Neural cell (in vitro differentiated cells): ENCODE measurements at regions not wholly inside any gene's neighbourhood (a gene's known extent, or its start where the extent isn't known, plus 50 kb on each side); places are given as distances from the start of the nearest gene placed in this dataset.

Experiments used
- H2AFZ ChIP-seq: fragments of 200-600, 300-800 bp; sonication (generic), shearing (Covaris generic); 2 replicates; pipeline ENCODE4 v1.6.0; 2014; ENCODE audit warnings: low read depth, mild to moderate bottlenecking, antibody characterized with exemption, low read length, moderate library complexity
- H3F3A ChIP-seq: fragments of 200-600 bp; shearing (Covaris generic); 2 replicates; pipeline ENCODE4 v1.6.1; 2016; ENCODE audit warnings: mild to moderate bottlenecking, moderate library complexity, mixed read lengths, antibody characterized with exemption, low read length; ENCODE audit not compliant: insufficient read depth, poor library complexity, severe bottlenecking
- H3K27ac ChIP-seq: fragments of 200-600, 300-800 bp; sonication (generic), shearing (Covaris generic); 2 replicates; pipeline ENCODE4 v1.5.1; 2014; ENCODE audit warnings: mild to moderate bottlenecking, low read length, moderate library complexity
- H3K27me3 ChIP-seq: fragments of 300-800, 200-600 bp; sonication (generic), shearing (Covaris generic); 2 replicates; pipeline ENCODE4 v1.6.0; 2014; ENCODE audit warnings: mild to moderate bottlenecking, low read depth, low read length, moderate library complexity; ENCODE audit not compliant: insufficient read depth
- H3K36me3 ChIP-seq: fragments of 300-800, 200-600 bp; sonication (generic), shearing (Covaris generic); 2 replicates; pipeline ENCODE4 v1.5.1; 2014; ENCODE audit warnings: mild to moderate bottlenecking, antibody characterized with exemption, low read length, moderate library complexity; ENCODE audit not compliant: insufficient read depth
- H3K4me2 ChIP-seq: fragments of 300-800, 200-600 bp; sonication (generic), shearing (Covaris generic); 2 replicates; pipeline ENCODE4 v1.6.0; 2014; ENCODE audit warnings: mild to moderate bottlenecking, low read length
- H3K4me3 ChIP-seq: fragments of 300-800, 200-600 bp; sonication (generic), shearing (Covaris generic); 2 replicates; pipeline ENCODE4 v1.5.1; 2014; ENCODE audit warnings: mild to moderate bottlenecking, low read length, moderate library complexity
- H3K79me2 ChIP-seq: fragments of 200-600 bp; shearing (Covaris generic); replicated peaks from 2 replicates; pipeline ENCODE4 v1.6.0; 2014; ENCODE audit warnings: mild to moderate bottlenecking, low read length, moderate library complexity; ENCODE audit not compliant: insufficient read depth
- H3K9ac ChIP-seq: fragments of 300-800, 200-600 bp; sonication (generic), shearing (Covaris generic); 2 replicates; pipeline ENCODE4 v1.6.1; 2016; ENCODE audit warnings: mild to moderate bottlenecking, low read length, mixed read lengths
- H3K9me2 ChIP-seq: fragments of 200-600 bp; shearing (Covaris generic); 2 replicates; pipeline ENCODE4 v1.6.1; 2016; ENCODE audit warnings: mild to moderate bottlenecking, low read length, mixed read lengths; ENCODE audit not compliant: insufficient read depth
- H3K9me3 ChIP-seq: fragments of 200-600, 300-800 bp; sonication (generic), shearing (Covaris generic); 2 replicates; pipeline ENCODE4 v1.6.1; 2016; ENCODE audit warnings: mild to moderate bottlenecking, mixed run types, low read length, moderate library complexity, mixed read lengths
- H4K20me1 ChIP-seq: fragments of 200-600 bp; shearing (Covaris generic); 2 replicates; pipeline ENCODE4 v1.6.1; 2016; ENCODE audit warnings: mild to moderate bottlenecking, mixed run types; ENCODE audit not compliant: insufficient read depth
- EP300 ChIP-seq: fragments of 450-650 bp; conservative IDR thresholded peaks from 2 replicates; pipeline ENCODE4 v1.6.1; 2014; ENCODE audit warnings: antibody characterized with exemption, mild to moderate bottlenecking, moderate library complexity; ENCODE audit not compliant: poor library complexity, severe bottlenecking
- EZH2 ChIP-seq: fragments of 200-600, 300-800 bp; shearing (Covaris generic), sonication (generic); IDR thresholded peaks from 2 replicates; pipeline ENCODE4 v1.6.1; 2014; ENCODE audit warnings: antibody characterized with exemption, low read length, borderline replicate concordance, mild to moderate bottlenecking; ENCODE audit not compliant: insufficient read depth, poor library complexity, severe bottlenecking
- MXI1 ChIP-seq: fragments of 450-650 bp; conservative IDR thresholded peaks from 2 replicates; pipeline ENCODE4 v1.6.1; 2014; ENCODE audit warnings: antibody characterized with exemption, mild to moderate bottlenecking; ENCODE audit not compliant: poor library complexity, severe bottlenecking
- POLR2AphosphoS5 ChIP-seq: IDR thresholded peaks from 2 replicates; pipeline ENCODE4 v1.6.1; 2012
- RAD21 ChIP-seq: fragments of 450-650 bp; conservative IDR thresholded peaks from 2 replicates; pipeline ENCODE4 v1.6.1; 2014; ENCODE audit warnings: antibody characterized with exemption, mild to moderate bottlenecking, moderate library complexity
- SMC3 ChIP-seq: fragments of 450-650 bp; conservative IDR thresholded peaks from 2 replicates; pipeline ENCODE4 v1.6.1; 2014; ENCODE audit warnings: antibody characterized with exemption, mild to moderate bottlenecking, moderate library complexity; ENCODE audit not compliant: poor library complexity
- TAF1 ChIP-seq: IDR thresholded peaks from 2 replicates; pipeline ENCODE4 v1.6.1; 2012; ENCODE audit warnings: low read depth
- TF ChIP-seq, protein P1 (sequence below): IDR thresholded peaks from 2 replicates; pipeline ENCODE4 v1.6.1; 2012; ENCODE audit warnings: borderline replicate concordance
- TF ChIP-seq, protein P2 (sequence below): fragments of 450-650 bp; IDR thresholded peaks from 2 replicates; pipeline ENCODE4 v1.5.1; 2014; ENCODE audit warnings: antibody characterized with exemption, mild to moderate bottlenecking, moderate library complexity; ENCODE audit not compliant: poor library complexity, severe bottlenecking

DNA sequence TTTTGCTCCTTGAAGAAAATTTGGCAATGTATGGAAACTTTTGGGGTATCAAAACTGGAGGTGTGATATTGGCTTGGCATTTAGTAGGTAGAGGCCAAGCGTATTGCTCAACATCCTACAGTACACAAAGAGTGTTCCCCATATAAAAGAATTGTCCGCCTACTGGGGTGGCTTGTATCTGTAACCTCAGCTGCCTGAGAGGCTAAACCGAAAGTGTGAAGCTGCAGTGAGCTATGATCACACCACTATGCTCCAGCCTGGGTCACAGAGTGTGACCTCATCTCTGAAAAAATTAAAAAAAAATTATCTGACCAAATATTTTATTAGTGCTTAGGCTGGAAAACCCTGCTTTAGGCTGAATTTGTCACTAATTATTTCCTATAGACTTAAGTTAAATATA, 483.9 kb downstream of the PYDC2 start:
- no peaks in the 10 kb centered on the region for H3K27me3 ChIP-seq
- no peak overlapping the region for H3K27ac ChIP-seq
- TF ChIP-seq TAF1 (no peak), RAD21 (no peak), SMC3 (no peak), EZH2 (no peak), POLR2AphosphoS5 (no peak), MXI1 (no peak), EP300 (no peak)
- TF ChIP-seq, protein P1, sequence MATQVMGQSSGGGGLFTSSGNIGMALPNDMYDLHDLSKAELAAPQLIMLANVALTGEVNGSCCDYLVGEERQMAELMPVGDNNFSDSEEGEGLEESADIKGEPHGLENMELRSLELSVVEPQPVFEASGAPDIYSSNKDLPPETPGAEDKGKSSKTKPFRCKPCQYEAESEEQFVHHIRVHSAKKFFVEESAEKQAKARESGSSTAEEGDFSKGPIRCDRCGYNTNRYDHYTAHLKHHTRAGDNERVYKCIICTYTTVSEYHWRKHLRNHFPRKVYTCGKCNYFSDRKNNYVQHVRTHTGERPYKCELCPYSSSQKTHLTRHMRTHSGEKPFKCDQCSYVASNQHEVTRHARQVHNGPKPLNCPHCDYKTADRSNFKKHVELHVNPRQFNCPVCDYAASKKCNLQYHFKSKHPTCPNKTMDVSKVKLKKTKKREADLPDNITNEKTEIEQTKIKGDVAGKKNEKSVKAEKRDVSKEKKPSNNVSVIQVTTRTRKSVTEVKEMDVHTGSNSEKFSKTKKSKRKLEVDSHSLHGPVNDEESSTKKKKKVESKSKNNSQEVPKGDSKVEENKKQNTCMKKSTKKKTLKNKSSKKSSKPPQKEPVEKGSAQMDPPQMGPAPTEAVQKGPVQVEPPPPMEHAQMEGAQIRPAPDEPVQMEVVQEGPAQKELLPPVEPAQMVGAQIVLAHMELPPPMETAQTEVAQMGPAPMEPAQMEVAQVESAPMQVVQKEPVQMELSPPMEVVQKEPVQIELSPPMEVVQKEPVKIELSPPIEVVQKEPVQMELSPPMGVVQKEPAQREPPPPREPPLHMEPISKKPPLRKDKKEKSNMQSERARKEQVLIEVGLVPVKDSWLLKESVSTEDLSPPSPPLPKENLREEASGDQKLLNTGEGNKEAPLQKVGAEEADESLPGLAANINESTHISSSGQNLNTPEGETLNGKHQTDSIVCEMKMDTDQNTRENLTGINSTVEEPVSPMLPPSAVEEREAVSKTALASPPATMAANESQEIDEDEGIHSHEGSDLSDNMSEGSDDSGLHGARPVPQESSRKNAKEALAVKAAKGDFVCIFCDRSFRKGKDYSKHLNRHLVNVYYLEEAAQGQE, result no peak
- TF ChIP-seq, protein P2, sequence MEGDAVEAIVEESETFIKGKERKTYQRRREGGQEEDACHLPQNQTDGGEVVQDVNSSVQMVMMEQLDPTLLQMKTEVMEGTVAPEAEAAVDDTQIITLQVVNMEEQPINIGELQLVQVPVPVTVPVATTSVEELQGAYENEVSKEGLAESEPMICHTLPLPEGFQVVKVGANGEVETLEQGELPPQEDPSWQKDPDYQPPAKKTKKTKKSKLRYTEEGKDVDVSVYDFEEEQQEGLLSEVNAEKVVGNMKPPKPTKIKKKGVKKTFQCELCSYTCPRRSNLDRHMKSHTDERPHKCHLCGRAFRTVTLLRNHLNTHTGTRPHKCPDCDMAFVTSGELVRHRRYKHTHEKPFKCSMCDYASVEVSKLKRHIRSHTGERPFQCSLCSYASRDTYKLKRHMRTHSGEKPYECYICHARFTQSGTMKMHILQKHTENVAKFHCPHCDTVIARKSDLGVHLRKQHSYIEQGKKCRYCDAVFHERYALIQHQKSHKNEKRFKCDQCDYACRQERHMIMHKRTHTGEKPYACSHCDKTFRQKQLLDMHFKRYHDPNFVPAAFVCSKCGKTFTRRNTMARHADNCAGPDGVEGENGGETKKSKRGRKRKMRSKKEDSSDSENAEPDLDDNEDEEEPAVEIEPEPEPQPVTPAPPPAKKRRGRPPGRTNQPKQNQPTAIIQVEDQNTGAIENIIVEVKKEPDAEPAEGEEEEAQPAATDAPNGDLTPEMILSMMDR, result no peak
- no peaks in the 10 kb centered on the region for H4K20me1 ChIP-seq
- no peaks in the 10 kb centered on the region for H3F3A ChIP-seq
- no peak overlapping the region for H3K4me2 ChIP-seq
- no peaks in the 10 kb centered on the region for H3K79me2 ChIP-seq
- no peak overlapping the region for H2AFZ ChIP-seq
- H3K9ac ChIP-seq, result no peak overlapping the region
- no peaks in the 10 kb centered on the region for H3K36me3 ChIP-seq
- H3K4me3 ChIP-seq, result no peak overlapping the region
- no peaks in the 10 kb centered on the region for H3K9me2 ChIP-seq
- H3K9me3 ChIP-seq, result no peaks in the 10 kb centered on the region

DNA sequence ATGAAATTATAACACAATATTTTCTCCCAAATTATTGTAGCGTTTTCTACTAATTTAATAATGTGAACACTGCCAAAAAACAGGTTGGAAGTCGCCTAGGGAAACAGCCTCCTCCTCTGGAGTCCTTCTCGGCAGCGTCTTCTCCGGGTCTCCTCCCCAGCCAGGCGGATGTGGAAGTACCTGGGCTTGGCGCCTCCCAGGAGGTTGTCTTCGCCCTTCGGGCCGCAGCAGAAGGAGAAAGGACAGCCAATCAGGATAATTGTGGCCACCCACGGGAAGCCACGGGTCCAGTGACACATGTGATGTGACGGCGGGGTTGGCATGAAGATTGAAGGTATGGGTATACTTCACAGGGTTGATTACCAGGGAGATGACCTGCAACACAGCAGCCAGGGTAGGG, 491.2 kb downstream of the PYDC2 start:
- Histone ChIP-seq H3K9me3 (no peaks in the 10 kb centered on the region), H3K9ac (no peak overlapping the region), H3K27ac (no peak overlapping the region), H3K79me2 (no peaks in the 10 kb centered on the region), H3K36me3 (no peaks in the 10 kb centered on the region), H3F3A (no peaks in the 10 kb centered on the region), H2AFZ (no peak overlapping the region), H3K4me2 (no peak overlapping the region), H3K9me2 (no peaks in the 10 kb centered on the region), H4K20me1 (no peaks in the 10 kb centered on the region), H3K27me3 (no peaks in the 10 kb centered on the region), H3K4me3 (no peak overlapping the region)
- no peak for TF ChIP-seq POLR2AphosphoS5
- no peak for TF ChIP-seq SMC3
- TF ChIP-seq EZH2, result no peak
- TF ChIP-seq EP300, result no peak
- TF ChIP-seq, protein P2, result no peak
